ENCODE measurements at regions not wholly inside any gene's neighbourhood (a gene's known extent, or its start where the extent isn't known, plus 50 kb on each side); places are given as distances from the start of the nearest gene placed in this dataset.

DNA sequence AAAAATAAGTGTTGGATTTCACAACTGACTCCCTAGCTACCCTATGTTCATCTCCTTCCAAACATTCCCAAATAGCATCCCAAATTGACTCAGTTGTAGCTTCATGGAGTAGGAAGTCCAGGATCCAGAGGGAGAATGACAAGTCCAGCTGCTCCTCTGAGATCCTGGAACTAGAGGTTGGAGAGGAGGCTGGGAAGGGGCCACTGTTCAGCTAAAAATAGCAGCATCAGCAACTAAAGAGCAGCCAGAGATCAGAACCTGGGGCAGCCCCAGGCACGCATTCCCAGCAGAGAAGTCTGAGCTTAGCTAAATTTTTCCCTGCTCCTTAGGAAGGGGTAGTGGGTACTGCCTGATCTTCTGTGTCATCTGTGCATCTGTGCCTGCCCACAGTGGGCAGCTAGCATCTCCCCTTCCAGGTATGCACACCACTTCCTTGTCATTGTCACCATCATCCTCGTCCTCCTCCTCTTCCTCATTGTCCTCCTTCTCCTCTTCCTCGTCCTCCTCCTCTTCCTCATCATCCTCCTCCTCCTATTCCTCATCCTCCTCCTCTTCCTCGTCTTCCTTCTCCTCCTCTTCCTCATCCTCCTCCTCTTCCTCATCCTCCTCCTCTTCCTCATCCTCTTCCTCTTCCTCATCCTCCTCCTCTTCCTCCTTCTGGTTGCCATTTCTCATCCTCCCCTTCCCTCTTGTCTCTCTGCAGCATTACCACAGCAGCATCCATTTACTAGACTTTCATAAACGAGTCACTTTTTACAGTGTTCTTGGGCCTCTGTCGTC is 152.3 kb upstream of the ROPN1 start:
- H3K9me3 ChIP-seq (ENCODE audit: low read length), result no peaks in the 10 kb centered on the region
- H3K79me2 ChIP-seq (ENCODE audit: insufficient read depth, low read length), result no peaks in the 10 kb centered on the region
- no peaks in the 10 kb centered on the region for H3F3A ChIP-seq (ENCODE audit: insufficient read depth, low read length)
- TF ChIP-seq EZH2 (IDR thresholded peaks at IDR 0.05; ENCODE audit: borderline replicate concordance, low read length), result no peak
- TF ChIP-seq CTCF (IDR thresholded peaks at IDR 0.05; ENCODE audit: low read length), result no peak
- H4K20me1 ChIP-seq (ENCODE audit: insufficient read depth, low read length), result no peaks in the 10 kb centered on the region
- no peak overlapping the region for H3K4me2 ChIP-seq (ENCODE audit: low read length)
- H3K9ac ChIP-seq (ENCODE audit: low read length), result no peak overlapping the region
- no peaks in the 10 kb centered on the region for H3K36me3 ChIP-seq (ENCODE audit: insufficient read depth, low read length)
- no peak overlapping the region for H3K27ac ChIP-seq (ENCODE audit: low read depth, low read length, poor library complexity, severe bottlenecking)
- no peaks in the 10 kb centered on the region for H3K9me2 ChIP-seq (ENCODE audit: low read depth, low read length)
- H2AFZ ChIP-seq (ENCODE audit: low read length), result no peak overlapping the region
- no peak overlapping the region for H3K4me3 ChIP-seq (ENCODE audit: low read depth, low read length, poor library complexity, severe bottlenecking)
- no peaks in the 10 kb centered on the region for H3K27me3 ChIP-seq (ENCODE audit: insufficient read depth, low read length)
- H3K4me1 ChIP-seq (ENCODE audit: insufficient read depth, low read length, severe bottlenecking), result no peaks in the 10 kb centered on the region

GRCh38 chr3:124147429-124147828 is 155.5 kb upstream of the ROPN1 start:
- Histone ChIP-seq H3K4me2 (ENCODE audit: low read length) (no peak overlapping the region), H4K20me1 (ENCODE audit: insufficient read depth, low read length) (no peaks in the 10 kb centered on the region), H3K27ac (ENCODE audit: low read depth, low read length, poor library complexity, severe bottlenecking) (no peak overlapping the region), H3K4me1 (ENCODE audit: insufficient read depth, low read length, severe bottlenecking) (no peaks in the 10 kb centered on the region), H3K79me2 (ENCODE audit: insufficient read depth, low read length) (no peaks in the 10 kb centered on the region), H3K36me3 (ENCODE audit: insufficient read depth, low read length) (no peaks in the 10 kb centered on the region), H3K9me2 (ENCODE audit: low read depth, low read length) (no peaks in the 10 kb centered on the region), H3K27me3 (ENCODE audit: insufficient read depth, low read length) (no peaks in the 10 kb centered on the region), H3K4me3 (ENCODE audit: low read depth, low read length, poor library complexity, severe bottlenecking) (no peak overlapping the region), H3K9me3 (ENCODE audit: low read length) (no peaks in the 10 kb centered on the region), H3K9ac (ENCODE audit: low read length) (no peak overlapping the region), H3F3A (ENCODE audit: insufficient read depth, low read length) (no peaks in the 10 kb centered on the region), H2AFZ (ENCODE audit: low read length) (no peak overlapping the region)
- no peak for TF ChIP-seq CTCF (IDR thresholded peaks at IDR 0.05; ENCODE audit: low read length)
- TF ChIP-seq EZH2 (IDR thresholded peaks at IDR 0.05; ENCODE audit: borderline replicate concordance, low read length), result no peak

DNA sequence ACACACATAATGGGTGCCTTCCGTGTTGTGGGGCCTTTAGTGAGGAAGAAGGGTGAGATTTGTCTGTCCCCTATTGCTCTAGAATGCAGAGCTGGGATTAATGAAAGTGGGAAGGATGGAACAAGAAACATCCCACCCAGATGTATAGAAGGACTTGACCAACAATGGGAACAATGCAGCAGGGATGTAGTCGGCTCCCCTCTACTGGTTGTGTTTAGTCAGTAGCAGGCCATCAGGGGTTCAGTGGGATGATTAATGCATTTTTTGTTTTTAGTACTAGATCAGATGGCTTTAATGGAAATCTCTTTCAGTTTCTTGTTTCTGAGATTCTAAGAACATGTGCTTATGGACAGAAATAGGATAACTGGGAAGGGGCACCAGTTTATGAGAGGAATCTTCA is 156.0 kb upstream of the ROPN1 start:
- no peaks in the 10 kb centered on the region for H3K36me3 ChIP-seq (ENCODE audit: insufficient read depth, low read length)
- H3K9ac ChIP-seq (ENCODE audit: low read length), result no peak overlapping the region
- H3K4me3 ChIP-seq (ENCODE audit: low read depth, low read length, poor library complexity, severe bottlenecking), result no peak overlapping the region
- no peaks in the 10 kb centered on the region for H3K79me2 ChIP-seq (ENCODE audit: insufficient read depth, low read length)
- no peaks in the 10 kb centered on the region for H3K9me2 ChIP-seq (ENCODE audit: low read depth, low read length)
- no peaks in the 10 kb centered on the region for H3F3A ChIP-seq (ENCODE audit: insufficient read depth, low read length)
- no peak overlapping the region for H2AFZ ChIP-seq (ENCODE audit: low read length)
- H3K27me3 ChIP-seq (ENCODE audit: insufficient read depth, low read length), result no peaks in the 10 kb centered on the region
- no peaks in the 10 kb centered on the region for H3K9me3 ChIP-seq (ENCODE audit: low read length)
- H4K20me1 ChIP-seq (ENCODE audit: insufficient read depth, low read length), result no peaks in the 10 kb centered on the region
- no peak overlapping the region for H3K4me2 ChIP-seq (ENCODE audit: low read length)
- H3K4me1 ChIP-seq (ENCODE audit: insufficient read depth, low read length, severe bottlenecking), result no peaks in the 10 kb centered on the region
- no peak for TF ChIP-seq EZH2 (IDR thresholded peaks at IDR 0.05; ENCODE audit: borderline replicate concordance, low read length)
- no peak for TF ChIP-seq CTCF (IDR thresholded peaks at IDR 0.05; ENCODE audit: low read length)
- no peak overlapping the region for H3K27ac ChIP-seq (ENCODE audit: low read depth, low read length, poor library complexity, severe bottlenecking)
